Suprapubic skin (tissue), 4 donors: ENCODE measurements at regions not wholly inside any gene's neighbourhood (a gene's known extent, or its start where the extent isn't known, plus 50 kb on each side); places are given as distances from the start of the nearest gene placed in this dataset.

ENCODE experiments used
- DNase-seq, 2 donors: peaks; one replicate each; pipeline ENCODE4 v3.0.0-alpha.2; 2019; ENCODE audit warnings: low spot score in 2 of 2
- H3K27ac ChIP-seq: fragments of 200-600 bp; sonication (generic); one replicate; pipeline ENCODE4 v1.5.1; 2019
- H3K27me3 ChIP-seq: fragments of 200-600 bp; sonication (generic); one replicate; pipeline ENCODE4 v1.5.1; 2019
- H3K36me3 ChIP-seq: fragments of 200-600 bp; sonication (generic); one replicate; pipeline ENCODE4 v1.5.1; 2019
- H3K4me1 ChIP-seq: fragments of 200-600 bp; sonication (generic); one replicate; pipeline ENCODE4 v1.5.1; 2019
- H3K4me3 ChIP-seq: fragments of 200-600 bp; sonication (generic); one replicate; pipeline ENCODE4 v1.5.1; 2019; ENCODE audit warnings: mild to moderate bottlenecking
- H3K9me3 ChIP-seq: fragments of 200-600 bp; sonication (generic); one replicate; pipeline ENCODE4 v1.5.1; 2019
- CTCF ChIP-seq, 2 donors: fragments of 200-600 bp in 1 of 2; fragments of 450-650 bp in 1 of 2; sonication (generic) in 1 of 2; IDR thresholded peaks; one replicate each; pipeline ENCODE4 v1.5.1; 2016 to 2019; ENCODE audit warnings: antibody characterized with exemption in 2 of 2, mild to moderate bottlenecking in 1 of 2, moderate library complexity in 1 of 2
- EP300 ChIP-seq: sonication (generic); formaldehyde crosslinking; IDR thresholded peaks from one replicate; pipeline ENCODE4 v1.6.1; 2017; ENCODE audit warnings: antibody characterized with exemption
- POLR2A ChIP-seq, 2 donors: fragments of 450-650 bp; IDR thresholded peaks; one replicate each; pipeline ENCODE4 v1.6.1; 2017; ENCODE audit warnings: antibody characterized with exemption in 2 of 2, mild to moderate bottlenecking in 2 of 2, moderate library complexity in 2 of 2
- POLR2AphosphoS5 ChIP-seq, 3 donors: sonication (generic); formaldehyde crosslinking; IDR thresholded peaks; one replicate each; pipeline ENCODE4 v1.6.1; 2017; ENCODE audit warnings: antibody characterized with exemption in 3 of 3
- WGBS: methylation state at CpG from one replicate; pipeline ENCODE4 v1.1.5; 2018; 5-methylcytosine and 5-hydroxymethylcytosine counted together

DNA sequence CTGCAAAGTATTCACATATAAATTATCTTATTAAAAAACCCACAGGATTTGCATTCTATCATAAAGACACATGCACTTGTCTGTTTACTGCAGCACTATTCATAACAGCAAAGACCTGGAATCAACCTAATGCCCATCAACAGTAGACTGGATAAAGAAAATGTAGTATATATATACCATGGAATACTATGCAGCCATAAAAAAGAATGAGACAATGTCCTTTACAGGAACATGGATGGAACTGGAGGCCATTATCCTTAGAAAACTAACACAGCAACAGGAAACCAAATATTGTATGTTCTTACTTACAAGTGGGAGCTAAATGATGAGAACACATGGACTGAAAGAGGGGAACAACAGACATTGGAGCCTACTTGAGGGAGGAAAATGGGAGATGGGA lies 97.0 kb downstream of the FAM217A start:
- no peak for TF ChIP-seq EP300
- TF ChIP-seq POLR2AphosphoS5 (IDR thresholded peaks at IDR 0.05), result no peak
- TF ChIP-seq CTCF (IDR thresholded peaks at IDR 0.05), result no peak
- TF ChIP-seq POLR2A (IDR thresholded peaks at IDR 0.05), result no peak
- H3K4me1 ChIP-seq, result no peaks in the 10 kb centered on the region
- no peak overlapping the region for H3K4me3 ChIP-seq
- H3K27me3 ChIP-seq, result no peaks in the 10 kb centered on the region
- H3K36me3 ChIP-seq, result no peaks in the 10 kb centered on the region
- H3K9me3 ChIP-seq, result no peaks in the 10 kb centered on the region
- DNase-seq, result no peak
- H3K27ac ChIP-seq, result no peak overlapping the region

GRCh38 chr6:3983778-3984177 lies 95.2 kb downstream of the FAM217A start:
- 85% methylated on average over 2 of the region's 2 CpGs for WGBS
- TF ChIP-seq POLR2AphosphoS5 (IDR thresholded peaks at IDR 0.05), result no peak
- no peak for TF ChIP-seq POLR2A (IDR thresholded peaks at IDR 0.05)
- TF ChIP-seq CTCF (IDR thresholded peaks at IDR 0.05), result no peak
- TF ChIP-seq EP300, result no peak
- no peak for DNase-seq
- no peak overlapping the region for H3K27ac ChIP-seq
- no peak overlapping the region for H3K4me3 ChIP-seq
- H3K27me3 ChIP-seq, result no peaks in the 10 kb centered on the region
- no peaks in the 10 kb centered on the region for H3K9me3 ChIP-seq
- no peaks in the 10 kb centered on the region for H3K36me3 ChIP-seq
- no peaks in the 10 kb centered on the region for H3K4me1 ChIP-seq

DNA sequence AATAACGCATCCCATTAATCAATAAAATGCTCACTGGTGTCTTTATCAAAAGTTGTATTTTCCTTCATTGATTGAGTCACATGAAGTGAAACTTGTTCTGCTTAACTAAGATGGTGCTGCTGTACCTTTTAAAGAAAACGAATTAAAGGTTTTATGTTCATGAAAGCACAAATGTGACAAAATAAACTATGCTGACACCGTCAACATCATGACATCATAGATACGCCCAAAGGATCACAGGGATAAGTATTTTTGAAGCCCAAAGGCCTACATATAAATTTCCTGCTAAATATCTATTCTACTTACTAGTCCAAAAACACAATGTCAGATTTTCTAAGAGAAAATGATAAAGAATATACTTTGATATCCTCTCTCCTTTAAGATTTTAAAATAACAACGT lies 94.4 kb downstream of the FAM217A start:
- H3K4me1 ChIP-seq, result no peaks in the 10 kb centered on the region
- 94% methylated on average over 5 of the region's 5 CpGs for WGBS
- H3K36me3 ChIP-seq, result no peaks in the 10 kb centered on the region

GRCh38 chr6:3986241-3986640 lies 92.7 kb downstream of the FAM217A start:
- no peak for TF ChIP-seq EP300
- TF ChIP-seq CTCF (IDR thresholded peaks at IDR 0.05), result no peak
- no peak for TF ChIP-seq POLR2A (IDR thresholded peaks at IDR 0.05)
- no peak for TF ChIP-seq POLR2AphosphoS5 (IDR thresholded peaks at IDR 0.05)
- DNase-seq, result no peak
- Histone ChIP-seq H3K27me3 (no peaks in the 10 kb centered on the region), H3K4me3 (no peak overlapping the region), H3K36me3 (no peaks in the 10 kb centered on the region), H3K4me1 (peaks cover 6% of the 10 kb centered on the region), H3K9me3 (no peaks in the 10 kb centered on the region), H3K27ac (no peak overlapping the region)
- 91% methylated on average over 3 of the region's 3 CpGs for WGBS

More for the DNA sequence above, 94.4 kb downstream of the FAM217A start:
- H3K9me3 ChIP-seq, result no peaks in the 10 kb centered on the region
- H3K27ac ChIP-seq, result no peak overlapping the region
- TF ChIP-seq POLR2A (IDR thresholded peaks at IDR 0.05), result no peak
- no peak for TF ChIP-seq POLR2AphosphoS5 (IDR thresholded peaks at IDR 0.05)
- no peak for TF ChIP-seq EP300
- no peak for TF ChIP-seq CTCF (IDR thresholded peaks at IDR 0.05)
- H3K27me3 ChIP-seq, result no peaks in the 10 kb centered on the region
- no peak for DNase-seq
- H3K4me3 ChIP-seq, result no peak overlapping the region

- no peak overlapping the region for H3K27ac ChIP-seq
- no peak for DNase-seq
- no peaks in the 10 kb centered on the region for H3K9me3 ChIP-seq
- H3K4me1 ChIP-seq, result peaks cover 11% of the 10 kb centered on the region
- TF ChIP-seq POLR2A (IDR thresholded peaks at IDR 0.05), result no peak
- TF ChIP-seq POLR2AphosphoS5 (IDR thresholded peaks at IDR 0.05), result no peak
- H3K27me3 ChIP-seq, result no peaks in the 10 kb centered on the region
- no peak overlapping the region for H3K4me3 ChIP-seq
- WGBS, result 72% methylated on average over 3 of the region's 3 CpGs
- no peaks in the 10 kb centered on the region for H3K36me3 ChIP-seq
These were observed 91.9 kb downstream of the FAM217A start for GRCh38 chr6:3987053-3987452.

DNA sequence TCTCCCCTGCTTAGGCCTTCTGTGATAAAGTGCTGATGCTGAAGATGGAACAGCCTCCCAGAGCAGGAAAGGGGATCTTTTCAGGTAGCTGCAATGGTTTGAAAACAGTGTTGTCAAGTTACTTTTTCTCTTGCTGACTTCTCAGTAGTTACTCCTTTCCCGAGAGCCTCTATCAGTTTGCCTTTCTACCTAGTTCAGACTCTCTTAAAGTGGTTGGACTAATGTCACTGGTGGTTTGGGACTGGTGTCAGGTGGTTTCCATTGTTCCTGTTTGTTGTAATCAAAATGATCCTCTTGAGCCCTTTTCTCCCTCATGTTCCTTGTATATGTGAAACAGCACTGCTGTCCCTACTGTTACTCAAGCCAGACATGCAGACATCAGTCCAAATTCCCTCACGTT lies 91.4 kb downstream of the FAM217A start:
- Histone ChIP-seq H3K4me1 (peaks cover 11% of the 10 kb centered on the region), H3K36me3 (no peaks in the 10 kb centered on the region), H3K27me3 (no peaks in the 10 kb centered on the region), H3K9me3 (no peaks in the 10 kb centered on the region), H3K27ac (no peak overlapping the region), H3K4me3 (no peak overlapping the region)
- no peak for DNase-seq
- WGBS, result 90% methylated on average over 2 of the region's 2 CpGs
- no peak for TF ChIP-seq EP300
- no peak for TF ChIP-seq POLR2A (IDR thresholded peaks at IDR 0.05)
- TF ChIP-seq POLR2AphosphoS5 (IDR thresholded peaks at IDR 0.05), result no peak
- no peak for TF ChIP-seq CTCF (IDR thresholded peaks at IDR 0.05)
